BLaER1 treated with 17β-estradiol and CSF1 and Interleukin-3, amounts not matched to agents 10 nM and 100 nM (cell line): ENCODE measurements at regions not wholly inside any gene's neighbourhood (a gene's known extent, or its start where the extent isn't known, plus 50 kb on each side); places are given as distances from the start of the nearest gene placed in this dataset.
A peak's percentile ranks its signal among the peaks of the same experiment; 100 is the strongest.

Experiments used
- H3K27ac ChIP-seq, 11 experiments: shearing (Covaris generic); formaldehyde crosslinking; 2 replicates each; pipeline ENCODE4 v1.8.1; 2022
- H3K27me3 ChIP-seq, 11 experiments: shearing (Covaris generic); formaldehyde crosslinking; 2 replicates each; pipeline ENCODE4 v1.8.1; 2022
- H3K36me3 ChIP-seq, 11 experiments: shearing (Covaris generic); formaldehyde crosslinking; 2 replicates each; pipeline ENCODE4 v1.8.1; 2022
- H3K4me1 ChIP-seq, 10 experiments: shearing (Covaris generic); formaldehyde crosslinking; 2 replicates each; pipeline ENCODE4 v1.8.1; 2022
- H3K4me2 ChIP-seq, 11 experiments: shearing (Covaris generic); formaldehyde crosslinking; 2 replicates each; pipeline ENCODE4 v1.8.1; 2022
- H3K4me3 ChIP-seq, 10 experiments: shearing (Covaris generic); formaldehyde crosslinking; 2 replicates each; pipeline ENCODE4 v1.8.1; 2022
- H3K9ac ChIP-seq, 11 experiments: shearing (Covaris generic); formaldehyde crosslinking; 2 replicates each; pipeline ENCODE4 v1.8.1; 2022
- H3K9me3 ChIP-seq, 11 experiments: shearing (Covaris generic); formaldehyde crosslinking; replicated peaks in 1 of 11; 2 replicates each; pipeline ENCODE4 v1.8.1; 2022
- H4K20me1 ChIP-seq, 11 experiments: shearing (Covaris generic); formaldehyde crosslinking; 2 replicates each; pipeline ENCODE4 v1.8.1; 2022
- Cebpa-rat ChIP-seq, 11 experiments: shearing (Covaris generic); IDR thresholded peaks; 2 replicates each; pipeline ENCODE4 v1.8.1; 2022

DNA sequence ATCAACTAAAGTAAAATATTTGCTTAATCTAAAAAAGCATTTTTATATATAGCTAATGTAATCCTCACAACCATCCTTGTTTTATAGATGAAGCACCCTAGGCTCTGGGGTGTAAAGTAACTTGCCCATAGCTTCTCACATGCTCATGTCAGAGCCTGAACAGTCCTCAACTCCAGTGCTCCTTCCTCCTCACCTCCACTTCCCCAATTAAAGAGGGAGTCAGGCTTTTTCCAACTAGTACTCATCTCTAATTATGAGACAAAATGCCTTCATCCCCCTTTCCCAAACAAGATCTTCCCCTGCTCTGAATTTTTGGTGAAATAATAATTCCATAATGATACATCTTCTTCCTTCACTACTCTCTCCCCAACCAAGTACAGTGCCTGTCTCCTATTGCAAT lies 290.8 kb upstream of the PRDM1 start:
- H3K9ac ChIP-seq = no peak overlapping the region; a peak in 1 of 22 replicates
- no peak for TF ChIP-seq Cebpa-rat (IDR thresholded peaks at IDR 0.05)

DNA sequence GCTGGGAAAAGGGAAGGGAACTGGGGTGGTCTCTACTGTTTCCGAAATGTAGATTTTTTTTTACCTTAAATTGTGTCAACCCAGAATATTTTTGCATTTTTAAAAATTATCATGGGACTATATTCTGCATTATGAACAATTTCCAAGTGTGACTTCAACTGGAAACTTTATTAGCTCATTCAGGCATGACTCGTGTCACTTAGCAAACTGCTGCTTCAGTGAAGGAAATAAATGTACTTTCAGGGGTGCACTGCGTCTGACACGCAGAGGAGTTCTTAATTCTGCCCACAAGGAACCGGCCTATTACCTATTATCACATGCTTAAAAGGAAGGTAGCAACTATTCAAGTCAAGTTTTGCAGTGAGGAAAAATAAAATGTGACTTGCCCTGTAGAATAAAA lies 291.3 kb upstream of the PRDM1 start:
- TF ChIP-seq Cebpa-rat (IDR thresholded peaks at IDR 0.05) = no peak
- no peaks in the 10 kb centered on the region for H3K36me3 ChIP-seq
- no peaks in the 10 kb centered on the region for H4K20me1 ChIP-seq
- no peaks in the 10 kb centered on the region for H3K27me3 ChIP-seq
- peak overlapping the region in 8 of 11 experiments; percentile 47 to 89 (median 84); a peak in 13 of 22 replicates for H3K27ac ChIP-seq
- H3K9me3 ChIP-seq = no peaks in the 10 kb centered on the region
- H3K4me3 ChIP-seq = no peak overlapping the region
- peak overlapping the region; percentile 16 to 85 (median 71) for H3K4me2 ChIP-seq
- peak overlapping the region in 1 of 11 experiments; percentile 40; a peak in 3 of 22 replicates for H3K9ac ChIP-seq
- peaks cover 45 to 96% (median 71%) of the 10 kb centered on the region in 10 experiments for H3K4me1 ChIP-seq

More for the DNA sequence above, 290.8 kb upstream of the PRDM1 start:
- H3K27ac ChIP-seq = peak overlapping the region in 6 of 11 experiments; percentile 7 to 51 (median 30); a peak in 8 of 22 replicates
- peaks cover 45 to 93% (median 70%) of the 10 kb centered on the region in 10 experiments for H3K4me1 ChIP-seq
- peak overlapping the region in 8 of 11 experiments; percentile 35 to 85 (median 70); a peak in 12 of 22 replicates for H3K4me2 ChIP-seq
- no peaks in the 10 kb centered on the region for H3K27me3 ChIP-seq
- H3K9me3 ChIP-seq = no peaks in the 10 kb centered on the region
- H3K4me3 ChIP-seq = no peak overlapping the region
- no peaks in the 10 kb centered on the region for H3K36me3 ChIP-seq
- H4K20me1 ChIP-seq = no peaks in the 10 kb centered on the region

DNA sequence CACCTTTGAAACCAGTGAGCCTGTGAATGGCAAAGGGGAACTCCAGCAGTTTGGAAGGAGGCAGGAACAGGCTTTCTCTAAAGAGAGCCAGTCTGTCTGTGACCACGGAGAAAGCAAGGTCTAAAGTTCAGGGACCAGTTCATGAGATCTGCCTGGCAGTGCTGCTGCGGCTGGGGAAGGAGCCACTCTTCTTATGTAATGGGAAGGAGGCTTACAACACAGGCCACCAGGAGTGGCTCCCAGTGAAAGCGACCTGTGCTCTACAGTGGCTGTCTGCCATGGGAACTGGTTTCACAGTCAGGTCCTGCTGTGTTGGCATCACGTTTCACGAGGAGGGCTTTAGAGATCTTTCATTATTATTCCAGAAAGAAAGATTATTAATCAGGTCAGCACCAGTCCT lies 291.9 kb upstream of the PRDM1 start:
- peak overlapping the region; percentile 16 to 85 (median 71); a peak in 21 of 22 replicates for H3K4me2 ChIP-seq
- no peaks in the 10 kb centered on the region for H3K36me3 ChIP-seq
- H3K27ac ChIP-seq = peak overlapping the region in 10 of 11 experiments; percentile 47 to 89 (median 84); a peak in 19 of 22 replicates
- H3K4me3 ChIP-seq = no peak overlapping the region
- H3K9ac ChIP-seq = peak overlapping the region in 9 of 11 experiments; percentile 7 to 63 (median 19); a peak in 11 of 22 replicates
- no peaks in the 10 kb centered on the region for H3K9me3 ChIP-seq
- H4K20me1 ChIP-seq = no peaks in the 10 kb centered on the region
- peaks cover 45 to 91% (median 71%) of the 10 kb centered on the region in 10 experiments for H3K4me1 ChIP-seq
- TF ChIP-seq Cebpa-rat (IDR thresholded peaks at IDR 0.05) = no peak
- no peaks in the 10 kb centered on the region for H3K27me3 ChIP-seq

DNA sequence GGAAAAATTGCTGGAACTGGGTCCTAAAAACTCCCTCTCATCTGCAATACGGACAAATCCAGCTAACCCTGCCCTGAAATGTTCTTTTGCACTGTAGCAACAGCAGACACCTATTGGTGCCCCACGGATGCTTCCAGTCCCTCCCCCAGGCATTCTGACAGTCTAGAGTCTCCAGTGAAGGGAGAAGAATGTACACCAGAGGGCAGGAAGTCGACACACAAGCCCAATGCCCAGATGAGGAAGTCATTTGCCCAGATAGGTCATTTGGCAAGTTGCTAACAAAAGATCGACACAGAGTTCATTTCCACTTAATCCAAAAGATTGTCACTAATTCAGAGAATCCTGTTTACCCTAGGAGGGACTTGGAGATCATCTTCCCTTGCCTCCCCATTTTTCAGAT lies 293.0 kb upstream of the PRDM1 start:
- H3K36me3 ChIP-seq = no peaks in the 10 kb centered on the region
- peak overlapping the region; percentile 47 to 89 (median 84); a peak in 21 of 22 replicates for H3K27ac ChIP-seq
- no peaks in the 10 kb centered on the region for H3K9me3 ChIP-seq
- no peaks in the 10 kb centered on the region for H3K27me3 ChIP-seq
- H3K9ac ChIP-seq = peak overlapping the region in 7 of 11 experiments; percentile 9 to 63 (median 22); a peak in 8 of 22 replicates
- no peak for TF ChIP-seq Cebpa-rat (IDR thresholded peaks at IDR 0.05)
- H3K4me3 ChIP-seq = no peak overlapping the region
- peak overlapping the region; percentile 55 to 85 (median 72) for H3K4me2 ChIP-seq
- peaks cover 45 to 81% (median 66%) of the 10 kb centered on the region in 10 experiments for H3K4me1 ChIP-seq
- H4K20me1 ChIP-seq = no peaks in the 10 kb centered on the region

DNA sequence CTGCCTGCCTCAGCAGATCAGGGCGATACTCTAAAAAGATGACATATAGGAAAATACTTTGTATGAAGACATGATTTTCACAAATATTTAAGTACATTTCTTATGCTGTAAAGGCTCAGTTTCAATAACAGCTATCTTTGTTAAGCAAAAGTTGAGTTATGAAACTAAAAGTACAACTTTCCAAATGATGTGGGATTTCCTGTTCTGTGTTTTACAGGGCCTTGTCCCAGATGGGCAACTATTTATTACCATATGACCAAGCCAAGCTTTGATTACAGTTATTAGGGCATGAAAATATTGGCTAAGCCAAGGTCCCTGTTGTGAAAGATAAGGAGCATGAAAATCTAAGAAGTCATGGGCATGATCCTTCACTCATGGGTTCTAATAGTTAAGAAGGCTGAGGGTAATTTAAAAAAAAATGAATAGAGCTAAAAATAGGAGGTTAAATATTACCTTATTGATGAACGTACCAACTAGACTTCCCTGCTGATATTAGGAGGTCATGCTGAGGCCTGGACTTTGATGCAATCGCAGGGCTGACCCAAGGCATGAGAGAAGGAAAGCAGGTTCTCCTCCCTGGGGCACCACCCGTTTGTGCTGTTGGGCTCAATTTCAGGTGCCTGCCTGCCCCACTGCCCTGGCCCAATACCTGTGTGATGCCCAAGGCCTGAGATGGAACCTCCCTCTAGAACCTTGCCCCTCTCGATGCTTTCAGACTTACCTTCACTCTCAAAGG lies 294.4 kb upstream of the PRDM1 start:
- Histone ChIP-seq H3K36me3 (no peaks in the 10 kb centered on the region), H3K27ac (peak overlapping the region; percentile 57 to 89 (median 84); a peak in 21 of 22 replicates), H3K4me3 (no peak overlapping the region), H3K9me3 (0 out of 22 replicates have a peak, but pooled peaks cover 0 to 6% (median 0%) of the 10 kb centered on the region in 11 experiments), H3K9ac (peak overlapping the region; percentile 13 to 72 (median 64); a peak in 19 of 22 replicates), H4K20me1 (no peaks in the 10 kb centered on the region), H3K27me3 (no peaks in the 10 kb centered on the region), H3K4me1 (peaks cover 45 to 68% (median 64%) of the 10 kb centered on the region in 10 experiments), H3K4me2 (peak overlapping the region; percentile 55 to 85 (median 72))
- TF ChIP-seq Cebpa-rat (IDR thresholded peaks at IDR 0.05) = peak in 3 of 11 experiments; percentile 45 to 60 (median 52); a peak in 4 of 22 replicates

DNA sequence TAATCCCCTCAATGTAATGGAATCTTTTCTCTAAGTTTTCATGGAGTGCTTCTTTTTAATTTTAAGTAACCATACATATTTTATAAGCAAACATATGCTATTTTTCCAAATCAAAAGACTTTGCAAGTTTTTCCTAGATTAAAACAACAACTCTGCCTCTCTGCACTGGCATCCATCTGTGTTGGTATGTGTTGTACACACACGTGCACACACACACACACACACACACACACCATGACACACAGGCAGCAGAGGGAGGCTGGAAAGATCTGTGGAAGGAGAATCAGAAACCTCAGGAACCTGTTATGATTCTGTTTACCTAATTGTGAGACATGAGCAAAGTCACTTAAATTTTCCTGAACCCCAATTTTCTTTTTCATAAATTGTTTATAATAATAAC lies 295.0 kb upstream of the PRDM1 start:
- Histone ChIP-seq H4K20me1 (no peaks in the 10 kb centered on the region), H3K9ac (peak overlapping the region in 9 of 11 experiments; percentile 53 to 68 (median 62); a peak in 15 of 22 replicates), H3K36me3 (no peaks in the 10 kb centered on the region), H3K4me1 (peaks cover 45 to 71% (median 65%) of the 10 kb centered on the region in 10 experiments), H3K4me3 (no peak overlapping the region), H3K27me3 (no peaks in the 10 kb centered on the region), H3K27ac (peak overlapping the region; percentile 57 to 89 (median 84); a peak in 21 of 22 replicates), H3K4me2 (peak overlapping the region; percentile 55 to 85 (median 72); a peak in 21 of 22 replicates), H3K9me3 (0 out of 22 replicates have a peak, but pooled peaks cover 0 to 6% (median 0%) of the 10 kb centered on the region in 11 experiments)
- TF ChIP-seq Cebpa-rat (IDR thresholded peaks at IDR 0.05) = no peak

DNA sequence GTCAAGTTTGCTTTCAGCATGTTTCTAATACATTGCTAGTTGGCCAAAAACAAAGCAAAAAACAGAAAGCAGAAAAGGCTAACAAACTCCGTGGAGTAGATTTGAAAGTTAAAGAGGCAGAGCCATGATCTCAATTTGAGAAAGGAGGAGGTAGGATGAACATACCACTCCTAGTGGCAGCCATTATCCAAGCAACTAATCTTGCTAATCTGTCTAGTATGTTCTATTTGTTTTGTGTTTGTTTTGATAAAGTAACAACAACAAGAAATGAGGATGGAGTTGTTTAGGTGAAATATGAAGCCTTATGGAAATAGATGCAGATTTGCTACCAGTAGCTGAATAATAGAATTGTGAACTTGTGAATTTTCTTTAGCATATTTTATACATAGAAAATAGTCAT lies 295.5 kb upstream of the PRDM1 start:
- H3K27ac ChIP-seq = peak overlapping the region in 9 of 11 experiments; percentile 77 to 89 (median 86); a peak in 17 of 22 replicates
- H3K9ac ChIP-seq = peak overlapping the region in 1 of 11 experiments; percentile 68; a peak in 1 of 22 replicates
- peak overlapping the region in 6 of 11 experiments; percentile 55 to 85 (median 72); a peak in 7 of 22 replicates for H3K4me2 ChIP-seq

DNA sequence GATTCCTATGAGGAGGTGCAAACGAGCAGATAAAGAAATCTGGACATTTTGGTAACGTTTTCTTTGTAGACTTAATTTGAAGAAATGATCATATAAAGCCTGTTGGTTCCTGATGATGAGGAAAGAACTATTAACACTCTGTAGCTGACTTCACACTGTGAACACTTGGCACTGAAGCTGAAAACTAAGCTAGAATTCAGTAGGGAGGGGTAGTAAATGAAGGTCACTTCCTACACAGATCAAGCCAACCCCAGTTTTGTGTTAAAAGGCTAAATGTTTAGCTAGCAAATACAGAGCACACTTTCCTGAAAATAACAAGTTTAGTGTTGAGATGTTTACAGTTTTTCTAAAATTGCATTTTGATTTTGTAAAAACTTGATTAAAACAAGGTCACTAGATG lies 296.2 kb upstream of the PRDM1 start:
- Histone ChIP-seq H3K4me3 (no peak overlapping the region), H3K27ac (peak overlapping the region in 2 of 11 experiments; percentile 20 to 24; a peak in 1 of 22 replicates)

More for the DNA sequence above, 295.5 kb upstream of the PRDM1 start:
- peaks cover 47 to 71% (median 65%) of the 10 kb centered on the region in 10 experiments for H3K4me1 ChIP-seq
- no peak overlapping the region for H3K4me3 ChIP-seq
- no peaks in the 10 kb centered on the region for H3K27me3 ChIP-seq
- no peaks in the 10 kb centered on the region for H4K20me1 ChIP-seq
- H3K36me3 ChIP-seq = no peaks in the 10 kb centered on the region
- no peak for TF ChIP-seq Cebpa-rat (IDR thresholded peaks at IDR 0.05)
- H3K9me3 ChIP-seq = 0 out of 22 replicates have a peak, but pooled peaks cover 0 to 6% (median 0%) of the 10 kb centered on the region in 11 experiments

DNA sequence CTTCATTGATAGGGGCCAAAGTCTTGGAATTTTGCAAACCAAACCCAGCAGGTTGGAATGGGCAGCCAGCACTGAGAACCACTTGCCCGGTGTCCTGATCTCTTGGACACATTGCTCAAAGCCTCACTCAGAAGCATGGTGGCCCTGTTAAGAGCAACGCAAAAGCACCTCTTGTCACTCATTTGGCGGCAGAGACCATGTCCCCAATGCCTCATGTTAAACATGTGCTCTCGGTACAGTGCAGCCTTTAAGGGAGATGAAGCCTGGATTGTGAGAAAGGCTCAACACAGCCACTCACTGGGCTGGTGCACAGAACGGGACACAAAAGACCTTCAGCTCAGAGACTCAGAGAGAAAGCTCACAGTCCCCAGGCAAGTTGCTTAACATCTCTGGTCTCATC lies 298.4 kb upstream of the PRDM1 start:
- no peak overlapping the region; a peak in 1 of 22 replicates for H3K4me2 ChIP-seq
- 0 out of 22 replicates have a peak, but pooled peaks cover 0 to 6% (median 0%) of the 10 kb centered on the region in 11 experiments for H3K9me3 ChIP-seq
- peaks cover 33 to 68% (median 60%) of the 10 kb centered on the region in 10 experiments for H3K4me1 ChIP-seq
- H4K20me1 ChIP-seq = no peaks in the 10 kb centered on the region
- H3K9ac ChIP-seq = no peak overlapping the region
- no peak for TF ChIP-seq Cebpa-rat (IDR thresholded peaks at IDR 0.05)
- no peaks in the 10 kb centered on the region for H3K36me3 ChIP-seq
- H3K27ac ChIP-seq = peak overlapping the region in 1 of 11 experiments; percentile 22; a peak in 3 of 22 replicates
- no peak overlapping the region for H3K4me3 ChIP-seq
- no peaks in the 10 kb centered on the region for H3K27me3 ChIP-seq

More for the DNA sequence above, 296.2 kb upstream of the PRDM1 start:
- Histone ChIP-seq H3K27me3 (no peaks in the 10 kb centered on the region), H3K4me1 (peaks cover 43 to 71% (median 65%) of the 10 kb centered on the region in 10 experiments), H3K9ac (no peak overlapping the region), H4K20me1 (no peaks in the 10 kb centered on the region), H3K36me3 (no peaks in the 10 kb centered on the region), H3K9me3 (0 out of 22 replicates have a peak, but pooled peaks cover 0 to 6% (median 0%) of the 10 kb centered on the region in 11 experiments), H3K4me2 (peak overlapping the region in 1 of 11 experiments; percentile 7; a peak in 1 of 22 replicates)
- no peak for TF ChIP-seq Cebpa-rat (IDR thresholded peaks at IDR 0.05)
